ENCODE measurements at regions not wholly inside any gene's neighbourhood (a gene's known extent, or its start where the extent isn't known, plus 50 kb on each side); places are given as distances from the start of the nearest gene placed in this dataset.

- no peak for TF ChIP-seq CTCF (IDR thresholded peaks at IDR 0.05)
- TF ChIP-seq EZH2 (IDR thresholded peaks at IDR 0.05; ENCODE audit: borderline replicate concordance, insufficient read depth, low read depth, low read length, poor library complexity, severe bottlenecking) = no peak
Observed at GRCh38 chr10:108374991-108375390, 1210.5 kb upstream of the SORCS1 start.

Measured in B cell (primary cell).